NCI-H526 (cell line): ENCODE measurements at regions not wholly inside any gene's neighbourhood (a gene's known extent, or its start where the extent isn't known, plus 50 kb on each side); places are given as distances from the start of the nearest gene placed in this dataset.

Experiments
- DNase-seq, 2 experiments: peaks; one replicate each; lab custom pipeline; 2025; lab: John Stamatoyannopoulos, UW

- no peak for DNase-seq
These were observed 161.6 kb upstream of the PKDCC start for GRCh38 chr2:41886145-41886664.

- DNase-seq, result no peak
These were observed 161.1 kb upstream of the PKDCC start for GRCh38 chr2:41886757-41887156.

- no peak for DNase-seq
These were observed 157.5 kb upstream of the PKDCC start for GRCh38 chr2:41890341-41890740.

GRCh38 chr2:41892476-41892875 is 155.3 kb upstream of the PKDCC start:
- DNase-seq, result no peak

GRCh38 chr2:41894563-41895333 is 153.1 kb upstream of the PKDCC start:
- peak in 1 of 2 experiments; percentile 12 for DNase-seq

GRCh38 chr2:41895334-41895664 is 152.5 kb upstream of the PKDCC start:
- no peak for DNase-seq

- DNase-seq, result no peak
These were observed 151.5 kb upstream of the PKDCC start for GRCh38 chr2:41896186-41896846.

GRCh38 chr2:41899189-41899588 is 148.6 kb upstream of the PKDCC start:
- no peak for DNase-seq

- DNase-seq, result no peak
These were observed 147.7 kb upstream of the PKDCC start for GRCh38 chr2:41900101-41900577.

- DNase-seq, result no peak
These were observed 144.9 kb upstream of the PKDCC start for GRCh38 chr2:41902897-41903296.

- DNase-seq, result no peak
These were observed 144.2 kb upstream of the PKDCC start for GRCh38 chr2:41903474-41904135.

- DNase-seq, result no peak
These were observed 143.4 kb upstream of the PKDCC start for GRCh38 chr2:41904459-41904858.

GRCh38 chr2:41905597-41906337 is 142.1 kb upstream of the PKDCC start:
- no peak for DNase-seq

- no peak for DNase-seq
These were observed 141.5 kb upstream of the PKDCC start for GRCh38 chr2:41906338-41906725.

GRCh38 chr2:41907141-41907540 is 140.7 kb upstream of the PKDCC start:
- no peak for DNase-seq

GRCh38 chr2:41907771-41908207 is 140.0 kb upstream of the PKDCC start:
- no peak for DNase-seq

GRCh38 chr2:41908349-41908748 is 139.5 kb upstream of the PKDCC start:
- no peak for DNase-seq

GRCh38 chr2:41909584-41909983 is 138.2 kb upstream of the PKDCC start:
- no peak for DNase-seq

GRCh38 chr2:41910126-41910525 is 137.7 kb upstream of the PKDCC start:
- DNase-seq, result no peak

GRCh38 chr2:41911033-41911432 is 136.8 kb upstream of the PKDCC start:
- no peak for DNase-seq

- DNase-seq, result no peak
These were observed 135.5 kb upstream of the PKDCC start for GRCh38 chr2:41912337-41912736.

GRCh38 chr2:41912776-41913175 is 135.0 kb upstream of the PKDCC start:
- no peak for DNase-seq
